B cell (primary cell): ENCODE measurements at regions not wholly inside any gene's neighbourhood (a gene's known extent, or its start where the extent isn't known, plus 50 kb on each side); places are given as distances from the start of the nearest gene placed in this dataset.
"Not testable (repeated sequence)": the region's sequence is repeated elsewhere in the genome, so short reads cannot be mapped to it uniquely, and the experiment has no call there.

ENCODE experiments used
- ATAC-seq: fragments of 200-7000 bp; cut with Tn5 transposase; one replicate; pipeline ENCODE4 v1.10.0; 2021; ENCODE audit warnings: low read depth, mild to moderate bottlenecking, moderate number of reproducible peaks, moderate library complexity
- CTCF ChIA-PET: fragments of 350-600 bp; sonication (Branson Sonifier 250); formaldehyde crosslinking; loops from one replicate; lab custom pipeline; 2021; ENCODE audit warnings: antibody characterized with exemption, inconsistent platforms; lab: Charles Lee
- POLR2A ChIA-PET: fragments of 350-600 bp; sonication (Branson Sonifier 250); formaldehyde crosslinking; loops from one replicate; lab custom pipeline; 2021; ENCODE audit warnings: antibody characterized with exemption; lab: Charles Lee
- DNase-seq: peaks from one replicate; pipeline ENCODE4 v3.0.0; 2013
- H2AFZ ChIP-seq: 2 replicates; pipeline ENCODE4 v1.6.1; 2012; ENCODE audit warnings: mild to moderate bottlenecking, low read depth, low read length; ENCODE audit not compliant: insufficient read depth, poor library complexity, severe bottlenecking
- H3K27ac ChIP-seq, 2 donors: 1 replicate in 1 of 2; 2 replicates in 1 of 2; pipeline ENCODE4 v1.5.1; 2012 to 2013; ENCODE audit warnings: low read length in 2 of 2, mild to moderate bottlenecking in 2 of 2, moderate library complexity in 1 of 2
- H3K27me3 ChIP-seq, 4 experiments: fragments of 200-600 bp in 1 of 4; sonication (generic) in 1 of 4; replicated peaks in 1 of 4; 1 replicate in 2 of 4; 2 replicates in 2 of 4; pipeline versions ENCODE4 v1.6.1 to v1.7.0; 2013 to 2016; ENCODE audit warnings: low read length in 3 of 4, mild to moderate bottlenecking in 2 of 4, mixed read lengths in 1 of 4, moderate library complexity in 1 of 4; ENCODE audit not compliant: insufficient read depth in 4 of 4, control insufficient read depth in 3 of 4; ENCODE audit errors: control extremely low read depth in 1 of 4
- H3K36me3 ChIP-seq, 2 experiments: replicated peaks in 1 of 2; 1 replicate in 1 of 2; 2 replicates in 1 of 2; pipeline versions ENCODE4 v1.6.1 to v1.7.1; 2013; ENCODE audit warnings: low read length in 1 of 2; ENCODE audit not compliant: insufficient read depth in 2 of 2, control insufficient read depth in 1 of 2; ENCODE audit errors: control extremely low read depth in 1 of 2, extremely low read depth in 1 of 2
- H3K4me1 ChIP-seq, 2 donors: fragments of 200-600 bp in 1 of 2; sonication (generic) in 1 of 2; 1 replicate in 1 of 2; 2 replicates in 1 of 2; pipeline versions ENCODE4 v1.5.1 to v1.6.1; 2013 to 2017; ENCODE audit warnings: low read length in 2 of 2; ENCODE audit not compliant: control insufficient read depth in 2 of 2, insufficient read depth in 2 of 2
- H3K4me2 ChIP-seq: replicated peaks from 2 replicates; pipeline ENCODE3; 2012; ENCODE audit warnings: mild to moderate bottlenecking, low read depth, low read length; ENCODE audit not compliant: poor library complexity, severe bottlenecking
- H3K4me3 ChIP-seq, 5 experiments: fragments of 200-600 bp in 1 of 5; sonication (generic) in 1 of 5; 1 replicate in 3 of 5; 2 replicates in 2 of 5; pipeline versions ENCODE4 v1.5.1 to v1.7.0; 2011 to 2016; ENCODE audit warnings: low read length in 4 of 5, mild to moderate bottlenecking in 4 of 5, low read depth in 2 of 5, control low read depth in 1 of 5, moderate library complexity in 1 of 5; ENCODE audit not compliant: insufficient read depth in 1 of 5; ENCODE audit errors: control extremely low read depth in 1 of 5, extremely low read depth in 1 of 5
- H3K79me2 ChIP-seq: fragments of 200-600 bp; sonication (generic); one replicate; pipeline ENCODE4 v1.6.0; 2016; ENCODE audit warnings: low read length; ENCODE audit not compliant: control insufficient read depth, insufficient read depth
- H3K9ac ChIP-seq: fragments of 200-600 bp; sonication (generic); 2 replicates; pipeline ENCODE4 v1.6.1; 2017; ENCODE audit warnings: mild to moderate bottlenecking, low read length, moderate library complexity
- H3K9me3 ChIP-seq, 3 donors: one replicate each; pipeline versions ENCODE4 v1.6.1 to v1.7.1; 2013; ENCODE audit warnings: low read length in 2 of 3; ENCODE audit not compliant: control insufficient read depth in 2 of 3, insufficient read depth in 1 of 3; ENCODE audit errors: control extremely low read depth in 1 of 3
- H4K20me1 ChIP-seq: 2 replicates; pipeline ENCODE4 v1.6.0; 2012; ENCODE audit warnings: mild to moderate bottlenecking, low read length; ENCODE audit not compliant: insufficient read depth, control insufficient read depth, poor library complexity, severe bottlenecking
- H3K27ac Mint-ChIP-seq: one replicate; pipeline ENCODE4 v1.8.0; 2021; ENCODE audit warnings: mixed read lengths
- H3K27me3 Mint-ChIP-seq: one replicate; pipeline ENCODE4 v1.8.0; 2021; ENCODE audit warnings: mixed read lengths
- H3K4me1 Mint-ChIP-seq: one replicate; pipeline ENCODE4 v1.8.0; 2021; ENCODE audit warnings: mixed read lengths
- H3K4me3 Mint-ChIP-seq: one replicate; pipeline ENCODE4 v1.8.0; 2021; ENCODE audit warnings: mixed read lengths
- H3K9me3 Mint-ChIP-seq: one replicate; pipeline ENCODE4 v1.8.0; 2022; ENCODE audit warnings: mixed read lengths; ENCODE audit not compliant: insufficient read depth
- CTCF ChIP-seq: fragments of 200-600 bp; IDR thresholded peaks from one replicate; pipeline ENCODE4 v1.8.0; 2022; ENCODE audit warnings: antibody characterized with exemption, mild to moderate bottlenecking
- EZH2 ChIP-seq: IDR thresholded peaks from 2 replicates; pipeline ENCODE4 v1.6.1; 2012; ENCODE audit warnings: borderline replicate concordance, low read depth, mild to moderate bottlenecking, moderate library complexity, low read length; ENCODE audit not compliant: insufficient read depth, poor library complexity, severe bottlenecking
- WGBS: methylation state at CpG from one replicate; pipeline ENCODE4 v1.1.5; 2013; ENCODE audit warnings: missing lambda C conversion rate; ENCODE audit not compliant: insufficient coverage; 5-methylcytosine and 5-hydroxymethylcytosine counted together
- intact Hi-C: fragments of 100-400 bp; cut with micrococcal nuclease; formaldehyde crosslinking; loops from one replicate; pipeline ENCODE4 v1.10.0; 2022

DNA sequence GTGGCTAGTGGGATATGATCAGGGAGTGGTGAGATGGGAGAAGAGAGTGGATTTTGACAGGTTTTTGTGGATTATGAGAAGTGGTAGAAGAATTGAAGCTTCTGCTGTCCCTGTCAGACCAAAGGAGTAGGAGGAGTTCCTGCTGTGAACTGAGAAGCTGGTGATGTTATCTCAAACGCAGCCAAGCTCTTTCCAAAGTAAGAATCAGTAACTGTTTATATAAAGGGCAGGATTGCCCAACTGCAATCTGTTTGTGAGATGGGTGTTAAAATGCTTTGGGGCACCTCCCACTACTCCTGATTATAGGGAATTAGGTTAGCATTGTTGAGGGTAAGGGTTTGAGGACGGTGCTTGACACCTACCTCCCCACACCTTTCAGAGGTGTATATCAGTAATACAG, 60.5 kb upstream of the USP25 start:
- Histone ChIP-seq H2AFZ (no peak overlapping the region), H3K36me3 (no peaks in the 10 kb centered on the region), H3K27me3 (no peaks in the 10 kb centered on the region), H3K4me2 (no peak overlapping the region), H3K4me1 (no peaks in the 10 kb centered on the region), H3K9me3 (peaks cover 0 to 6% (median 0%) of the 10 kb centered on the region in 3 donors), H3K9ac (no peak overlapping the region), H3K4me3 (no peak overlapping the region), H3K27ac (no peak overlapping the region), H4K20me1 (no peaks in the 10 kb centered on the region), H3K79me2 (no peaks in the 10 kb centered on the region)
- POLR2A ChIA-PET, result no interaction called here
- Mint-ChIP-seq H3K9me3 (no peaks in the 10 kb centered on the region), H3K4me3 (no peak overlapping the region), H3K27ac (no peak overlapping the region), H3K4me1 (no peaks in the 10 kb centered on the region), H3K27me3 (no peaks in the 10 kb centered on the region)
- TF ChIP-seq EZH2, result no peak
- no peak for TF ChIP-seq CTCF
- no CpG with 5 or more reads among the region's 2 CpGs for WGBS
- CTCF ChIA-PET, result no interaction called here
- intact Hi-C loops, result no loop called here
- ATAC-seq, result no peak
- no peak for DNase-seq

- no peaks in the 10 kb centered on the region for H3K27me3 Mint-ChIP-seq
- Histone ChIP-seq H3K9ac (no peak overlapping the region), H3K79me2 (no peaks in the 10 kb centered on the region), H2AFZ (no peak overlapping the region), H3K27me3 (no peaks in the 10 kb centered on the region), H3K4me1 (no peaks in the 10 kb centered on the region), H4K20me1 (no peaks in the 10 kb centered on the region), H3K4me3 (no peak overlapping the region), H3K27ac (no peak overlapping the region), H3K9me3 (peaks cover 0 to 6% (median 0%) of the 10 kb centered on the region in 3 donors), H3K36me3 (no peaks in the 10 kb centered on the region), H3K4me2 (no peak overlapping the region)
- H3K4me1 Mint-ChIP-seq, result no peaks in the 10 kb centered on the region
- DNase-seq (no peak), ATAC-seq (no peak)
- no peak overlapping the region for H3K4me3 Mint-ChIP-seq
- intact Hi-C loops, result no loop called here
- WGBS, result no CpG with 5 or more reads among the region's 3 CpGs
- TF ChIP-seq EZH2 (no peak), CTCF (no peak)
- POLR2A ChIA-PET, result no interaction called here
- CTCF ChIA-PET, result no interaction called here
- no peak overlapping the region for H3K27ac Mint-ChIP-seq
- H3K9me3 Mint-ChIP-seq, result no peaks in the 10 kb centered on the region
These were observed 58.6 kb upstream of the USP25 start for GRCh38 chr21:15671188-15671587.

DNA sequence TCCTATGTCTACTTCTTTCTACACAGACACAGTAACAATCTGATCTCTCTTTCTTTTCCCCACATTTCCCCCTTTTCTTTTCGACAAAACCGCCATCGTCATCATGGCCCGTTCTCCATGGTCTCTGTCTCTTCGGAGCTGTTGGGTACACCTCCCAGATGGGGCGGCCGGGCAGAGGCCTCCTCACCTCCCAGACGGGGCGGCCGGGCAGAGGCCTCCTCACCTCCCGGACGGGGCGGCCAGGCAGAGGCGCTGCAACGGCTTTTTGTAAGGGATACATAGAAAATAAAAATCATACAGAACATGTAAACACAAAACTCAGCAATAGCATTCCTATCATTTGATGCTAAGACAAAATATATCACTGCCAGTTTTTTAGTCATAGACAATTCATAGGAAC, 57.2 kb upstream of the USP25 start:
- 92% methylated on average over 2 of the region's 15 CpGs for WGBS
- H3K36me3 ChIP-seq, H3K27ac ChIP-seq, H3K27me3 ChIP-seq, H3K4me3 ChIP-seq, H3K27ac Mint-ChIP-seq, H3K4me1 ChIP-seq, H3K4me2 ChIP-seq, H2AFZ ChIP-seq, H3K27me3 Mint-ChIP-seq, H4K20me1 ChIP-seq, ATAC-seq, DNase-seq, CTCF ChIA-PET, POLR2A ChIA-PET, H3K9me3 Mint-ChIP-seq, H3K9ac ChIP-seq, H3K79me2 ChIP-seq, H3K4me3 Mint-ChIP-seq, intact Hi-C loops, H3K4me1 Mint-ChIP-seq, H3K9me3 ChIP-seq: not testable (repeated sequence)
